Lower leg skin (tissue), 4 donors: ENCODE measurements at regions not wholly inside any gene's neighbourhood (a gene's known extent, or its start where the extent isn't known, plus 50 kb on each side); places are given as distances from the start of the nearest gene placed in this dataset.

Experiments used
- DNase-seq, 2 donors: peaks; one replicate each; pipeline ENCODE4 v3.0.0-alpha.2; 2019; ENCODE audit warnings: low spot score in 2 of 2
- H3K4me3 ChIP-seq: fragments of 200-600 bp; sonication (generic); 2 replicates; pipeline ENCODE4 v1.5.1; 2017; ENCODE audit warnings: mild to moderate bottlenecking, low read depth; ENCODE audit not compliant: poor library complexity, severe bottlenecking
- POLR2A ChIP-seq, 2 donors: fragments of 450-650 bp; IDR thresholded peaks; one replicate each; pipeline ENCODE4 v1.6.1; 2016 to 2017; ENCODE audit warnings: antibody characterized with exemption in 2 of 2, mild to moderate bottlenecking in 1 of 2, moderate library complexity in 1 of 2
- WGBS, 2 donors: methylation state at CpG; one replicate each; pipeline ENCODE4 v1.1.5; 2018; 5-methylcytosine and 5-hydroxymethylcytosine counted together
- intact Hi-C: fragments of 100-400 bp; cut with DNase I; formaldehyde crosslinking; loops from one replicate; pipeline ENCODE4 v1.15.0; 2023; ENCODE audit warnings: low total_unique reads
- TF ChIP-seq, protein P1 (sequence below), 3 donors: fragments of 450-650 bp; IDR thresholded peaks; one replicate each; pipeline ENCODE4 v1.5.1; 2016; ENCODE audit warnings: antibody characterized with exemption in 3 of 3, mild to moderate bottlenecking in 3 of 3, moderate library complexity in 2 of 3

DNA sequence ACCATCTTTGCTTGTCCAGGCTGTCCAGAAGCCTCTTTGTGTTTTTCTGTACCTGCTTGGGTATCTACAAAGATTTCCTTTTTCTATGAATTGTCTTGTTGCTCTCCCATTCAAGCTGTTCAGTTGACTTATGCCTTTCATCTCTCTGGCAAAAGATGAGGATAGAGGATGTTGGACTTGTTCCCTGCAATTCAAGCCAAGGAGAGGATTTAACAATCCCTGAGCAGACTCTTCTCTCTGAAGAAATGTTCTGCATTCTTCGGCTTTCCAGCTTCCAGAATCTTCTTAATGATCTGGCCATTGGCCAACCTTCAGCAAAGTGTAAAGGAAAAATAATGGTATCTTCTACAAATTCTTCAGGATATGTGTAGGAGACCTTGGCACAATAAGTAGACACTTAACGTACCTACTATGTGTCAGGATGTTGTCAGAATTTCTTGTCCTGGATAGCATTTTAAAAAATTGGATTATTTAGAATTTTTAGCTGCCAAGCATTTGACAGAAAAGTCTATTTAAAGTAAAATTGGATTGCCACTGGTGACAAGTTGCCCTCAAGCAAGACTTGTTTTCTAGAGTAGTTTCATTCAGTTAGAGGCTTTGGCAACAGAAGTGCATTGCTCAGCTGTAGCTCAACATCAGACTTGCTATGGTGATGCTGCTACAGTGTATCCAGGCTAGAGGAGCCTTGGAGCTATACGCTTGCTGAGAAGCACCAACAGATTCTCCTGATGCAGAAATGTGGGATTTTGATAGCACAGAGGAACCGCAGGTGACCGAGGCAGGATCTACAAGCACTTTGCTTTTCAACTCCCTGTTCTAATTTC, 455.7 kb downstream of the SUCLA2 start:
- intact Hi-C loops, result no loop called here
- DNase-seq, result no peak
- 28 to 29% methylated on average over 5 of the region's 5 CpGs for WGBS, 2 donors

DNA sequence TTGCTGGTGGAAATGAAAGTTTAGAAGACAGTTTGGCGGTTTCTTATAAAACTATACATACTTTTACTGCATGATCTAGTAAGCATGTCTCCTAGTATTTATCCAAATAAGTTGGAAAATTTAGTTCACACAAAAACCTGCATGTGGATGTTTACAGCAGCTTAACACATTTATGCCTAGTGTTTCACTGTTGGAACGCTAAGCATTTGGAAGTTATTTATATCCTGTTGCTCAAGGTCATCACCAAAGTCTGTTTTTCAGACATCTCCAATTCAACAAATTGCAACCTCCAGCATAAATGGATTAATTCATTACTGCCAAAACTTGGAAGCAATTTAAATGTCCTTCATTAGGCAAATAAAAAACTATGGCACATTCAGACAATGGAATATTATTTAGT, 461.8 kb downstream of the SUCLA2 start:
- H3K4me3 ChIP-seq, result no peak overlapping the region
- no peak for DNase-seq
- WGBS, 2 donors, result 69 to 72% methylated on average over 2 of the region's 2 CpGs
- TF ChIP-seq, protein P1, sequence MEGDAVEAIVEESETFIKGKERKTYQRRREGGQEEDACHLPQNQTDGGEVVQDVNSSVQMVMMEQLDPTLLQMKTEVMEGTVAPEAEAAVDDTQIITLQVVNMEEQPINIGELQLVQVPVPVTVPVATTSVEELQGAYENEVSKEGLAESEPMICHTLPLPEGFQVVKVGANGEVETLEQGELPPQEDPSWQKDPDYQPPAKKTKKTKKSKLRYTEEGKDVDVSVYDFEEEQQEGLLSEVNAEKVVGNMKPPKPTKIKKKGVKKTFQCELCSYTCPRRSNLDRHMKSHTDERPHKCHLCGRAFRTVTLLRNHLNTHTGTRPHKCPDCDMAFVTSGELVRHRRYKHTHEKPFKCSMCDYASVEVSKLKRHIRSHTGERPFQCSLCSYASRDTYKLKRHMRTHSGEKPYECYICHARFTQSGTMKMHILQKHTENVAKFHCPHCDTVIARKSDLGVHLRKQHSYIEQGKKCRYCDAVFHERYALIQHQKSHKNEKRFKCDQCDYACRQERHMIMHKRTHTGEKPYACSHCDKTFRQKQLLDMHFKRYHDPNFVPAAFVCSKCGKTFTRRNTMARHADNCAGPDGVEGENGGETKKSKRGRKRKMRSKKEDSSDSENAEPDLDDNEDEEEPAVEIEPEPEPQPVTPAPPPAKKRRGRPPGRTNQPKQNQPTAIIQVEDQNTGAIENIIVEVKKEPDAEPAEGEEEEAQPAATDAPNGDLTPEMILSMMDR (IDR thresholded peaks at IDR 0.05), result no peak
- no peak for TF ChIP-seq POLR2A (IDR thresholded peaks at IDR 0.05)
- intact Hi-C loops, result no loop called here

More for the DNA sequence above, 455.7 kb downstream of the SUCLA2 start:
- TF ChIP-seq POLR2A (IDR thresholded peaks at IDR 0.05), result no peak
- TF ChIP-seq, protein P1 (IDR thresholded peaks at IDR 0.05), result no peak
- no peak overlapping the region for H3K4me3 ChIP-seq

DNA sequence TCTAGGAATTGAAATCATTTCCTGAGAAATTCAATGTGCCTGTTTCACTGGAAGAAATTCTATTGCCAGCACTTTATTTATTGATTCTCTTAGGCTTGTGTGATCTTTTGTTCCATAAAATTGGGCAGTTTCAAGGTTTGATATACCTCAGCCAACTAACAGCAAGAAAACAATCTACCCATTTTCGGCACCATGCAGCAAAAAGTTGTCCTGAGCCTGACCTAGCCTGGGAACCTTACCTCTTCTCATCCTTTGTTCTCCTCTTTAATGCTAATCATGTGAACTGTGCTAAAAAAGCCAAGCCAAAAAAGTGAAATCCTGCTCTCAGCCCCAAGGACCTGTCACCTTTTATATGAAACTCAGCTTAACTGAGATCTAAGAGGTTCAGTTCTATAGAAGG, 477.3 kb downstream of the SUCLA2 start:
- no peak for DNase-seq
- TF ChIP-seq, protein P1 (IDR thresholded peaks at IDR 0.05), result no peak
- no peak for TF ChIP-seq POLR2A (IDR thresholded peaks at IDR 0.05)
- 91% methylated on average over 1 of the region's 1 CpG for WGBS, 2 donors
- intact Hi-C loops, result no loop called here
- H3K4me3 ChIP-seq, result no peak overlapping the region

DNA sequence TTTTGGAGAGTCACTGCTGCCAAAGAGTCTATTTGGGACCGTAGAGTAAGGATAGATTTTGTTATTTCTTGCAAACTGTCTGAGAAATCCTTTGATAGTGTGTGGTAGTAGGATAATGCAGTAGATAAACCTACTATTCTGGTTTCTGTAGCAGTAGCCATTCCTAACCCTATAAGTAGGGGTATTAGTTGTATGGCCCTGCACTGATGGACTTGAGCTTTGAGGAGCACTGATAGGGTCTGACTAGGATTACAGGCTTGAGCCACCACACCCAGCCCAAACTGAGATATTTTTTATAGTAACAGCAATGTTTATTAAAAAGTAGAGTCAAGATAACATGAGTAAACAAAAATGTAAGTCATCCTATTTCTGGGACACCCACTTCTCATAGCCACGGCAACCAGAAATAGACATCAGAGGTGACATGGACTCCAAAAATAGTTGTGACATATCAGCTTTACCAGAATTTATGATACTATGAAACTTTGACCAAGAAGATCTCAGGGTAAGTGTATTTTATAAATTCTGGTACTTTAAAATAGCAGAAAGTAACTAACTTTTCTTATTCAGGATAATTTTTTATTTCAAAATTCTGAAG, 479.1 kb downstream of the SUCLA2 start:
- no peak for TF ChIP-seq POLR2A (IDR thresholded peaks at IDR 0.05)
- TF ChIP-seq, protein P1 (IDR thresholded peaks at IDR 0.05), result no peak
- H3K4me3 ChIP-seq, result no peak overlapping the region
- DNase-seq, result no peak
- intact Hi-C loops, result no loop called here
- WGBS, 2 donors, result 86 to 89% methylated on average over 2 of the region's 2 CpGs

DNA sequence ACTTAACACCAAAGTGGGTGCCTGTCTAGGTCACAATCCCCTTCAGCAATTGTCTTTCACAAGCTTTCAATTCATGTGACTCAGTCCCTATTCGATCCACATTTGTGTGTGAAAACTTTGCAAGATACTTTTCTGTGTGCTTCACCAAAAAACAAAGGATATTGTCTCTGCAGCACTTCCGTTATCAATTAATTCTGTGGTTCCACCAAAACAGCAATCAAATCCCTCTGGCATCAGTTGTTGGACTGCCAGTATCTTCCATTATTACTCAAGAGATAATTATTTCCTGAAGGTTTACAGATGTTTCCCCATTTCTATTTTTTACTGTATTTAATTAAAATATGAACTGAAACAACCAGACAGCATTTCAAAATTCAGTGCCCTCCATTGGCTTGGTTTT, 481.4 kb downstream of the SUCLA2 start:
- no peak overlapping the region for H3K4me3 ChIP-seq
- TF ChIP-seq POLR2A (IDR thresholded peaks at IDR 0.05), result no peak
- TF ChIP-seq, protein P1 (IDR thresholded peaks at IDR 0.05), result no peak
- intact Hi-C loops, result no loop called here
- no peak for DNase-seq
- WGBS, 2 donors, result 22 to 28% methylated on average over 2 of the region's 2 CpGs
